ENCODE measurements at regions not wholly inside any gene's neighbourhood (a gene's known extent, or its start where the extent isn't known, plus 50 kb on each side); places are given as distances from the start of the nearest gene placed in this dataset.

GRCh38 chr10:131844529-131845084 is 56.2 kb upstream of the PPP2R2D start:
- DNase-seq = no peak

- no peak for DNase-seq
These were observed 55.1 kb upstream of the PPP2R2D start for GRCh38 chr10:131845505-131846239.

- no peak for DNase-seq
These were observed 54.3 kb upstream of the PPP2R2D start for GRCh38 chr10:131846240-131847101.

GRCh38 chr10:131847241-131847783 is 53.5 kb upstream of the PPP2R2D start:
- no peak for DNase-seq

- DNase-seq = no peak
These were observed 52.5 kb upstream of the PPP2R2D start for GRCh38 chr10:131848296-131848695.

- no peak for DNase-seq
These were observed 51.8 kb upstream of the PPP2R2D start for GRCh38 chr10:131848741-131849590.

GRCh38 chr10:131849591-131850382 is 51.0 kb upstream of the PPP2R2D start:
- DNase-seq = no peak

GRCh38 chr10:131850383-131850870 is 50.4 kb upstream of the PPP2R2D start:
- no peak for DNase-seq

Measured in KG1 (cell line).